Mesenchymal stem cell (in vitro differentiated cells and primary cell): ENCODE measurements at regions not wholly inside any gene's neighbourhood (a gene's known extent, or its start where the extent isn't known, plus 50 kb on each side); places are given as distances from the start of the nearest gene placed in this dataset.
"Not testable (repeated sequence)": the region's sequence is repeated elsewhere in the genome, so short reads cannot be mapped to it uniquely, and the experiment has no call there.

Experiments
- DNase-seq: peaks from one replicate; pipeline ENCODE4 v3.0.0-alpha.2; 2013
- H2AFZ ChIP-seq: one replicate; pipeline ENCODE4 v1.6.1; 2013; ENCODE audit warnings: low read depth, mild to moderate bottlenecking, control low read depth, inconsistent platforms, low read length, moderate library complexity
- H2AK5ac ChIP-seq: 2 replicates; pipeline ENCODE4 v1.6.1; 2013; ENCODE audit warnings: low read length, moderate library complexity, mild to moderate bottlenecking, inconsistent platforms; ENCODE audit not compliant: severe bottlenecking
- H2BK120ac ChIP-seq: one replicate; pipeline ENCODE4 v1.6.1; 2013; ENCODE audit warnings: low read depth, mild to moderate bottlenecking, inconsistent platforms, low read length, moderate library complexity
- H2BK12ac ChIP-seq, 2 experiments: one replicate each; pipeline ENCODE4 v1.6.1; 2013; ENCODE audit warnings: inconsistent platforms in 2 of 2, low read length in 2 of 2, mild to moderate bottlenecking in 2 of 2, moderate library complexity in 2 of 2, control low read depth in 1 of 2
- H2BK15ac ChIP-seq: one replicate; pipeline ENCODE4 v1.6.1; 2013; ENCODE audit warnings: mild to moderate bottlenecking, low read depth, inconsistent platforms; ENCODE audit not compliant: poor library complexity, severe bottlenecking
- H2BK5ac ChIP-seq: 2 replicates; pipeline ENCODE4 v1.6.1; 2013; ENCODE audit warnings: low read depth, mild to moderate bottlenecking, low read length, control low read depth, inconsistent platforms; ENCODE audit not compliant: poor library complexity, severe bottlenecking
- H3K14ac ChIP-seq, 2 experiments: one replicate each; pipeline ENCODE4 v1.6.1; 2013; ENCODE audit warnings: inconsistent platforms in 2 of 2, low read length in 2 of 2, control low read depth in 1 of 2, mild to moderate bottlenecking in 1 of 2, moderate library complexity in 1 of 2
- H3K18ac ChIP-seq, 2 experiments: one replicate each; pipeline ENCODE4 v1.6.1; 2013; ENCODE audit warnings: inconsistent platforms in 2 of 2, low read length in 2 of 2, control low read depth in 1 of 2, low read depth in 1 of 2, mild to moderate bottlenecking in 1 of 2
- H3K23ac ChIP-seq, 2 experiments: one replicate each; pipeline ENCODE4 v1.6.1; 2013; ENCODE audit warnings: inconsistent platforms in 2 of 2, low read length in 2 of 2, mild to moderate bottlenecking in 2 of 2, moderate library complexity in 2 of 2, control low read depth in 1 of 2
- H3K27ac ChIP-seq: 2 replicates; pipeline ENCODE4 v1.5.1; 2013; ENCODE audit warnings: mild to moderate bottlenecking, moderate library complexity, low read length, control low read depth, inconsistent platforms; ENCODE audit not compliant: poor library complexity, severe bottlenecking
- H3K27me3 ChIP-seq, 2 experiments: 2 replicates each; pipeline versions ENCODE4 v1.6.1 to v1.7.0; 2013; ENCODE audit warnings: low read length in 2 of 2, mild to moderate bottlenecking in 2 of 2, moderate library complexity in 2 of 2, control low read depth in 1 of 2, inconsistent platforms in 1 of 2; ENCODE audit not compliant: control insufficient read depth in 1 of 2, insufficient read depth in 1 of 2
- H3K36me3 ChIP-seq, 2 experiments: 2 replicates each; pipeline versions ENCODE4 v1.6.1 to v1.7.0; 2013; ENCODE audit warnings: low read length in 2 of 2, control low read depth in 1 of 2, inconsistent platforms in 1 of 2, low read depth in 1 of 2, mild to moderate bottlenecking in 1 of 2; ENCODE audit not compliant: insufficient read depth in 2 of 2, control insufficient read depth in 1 of 2
- H3K4ac ChIP-seq, 2 experiments: one replicate each; pipeline ENCODE4 v1.6.1; 2013; ENCODE audit warnings: inconsistent platforms in 2 of 2, low read length in 2 of 2, mild to moderate bottlenecking in 2 of 2, moderate library complexity in 2 of 2, control low read depth in 1 of 2, low read depth in 1 of 2
- H3K4me1 ChIP-seq: 2 replicates; pipeline ENCODE4 v1.6.1; 2013; ENCODE audit warnings: low read depth, low read length, control low read depth; ENCODE audit not compliant: control insufficient read depth, insufficient read depth
- H3K4me2 ChIP-seq: 2 replicates; pipeline ENCODE4 v1.6.1; 2013; ENCODE audit warnings: low read length, mild to moderate bottlenecking, inconsistent platforms; ENCODE audit not compliant: poor library complexity, severe bottlenecking
- H3K4me3 ChIP-seq, 2 experiments: 2 replicates each; pipeline versions ENCODE4 v1.5.1 to v1.7.0; 2013; ENCODE audit warnings: low read length in 2 of 2, mild to moderate bottlenecking in 2 of 2, control low read depth in 1 of 2, low read depth in 1 of 2; ENCODE audit not compliant: insufficient read depth in 1 of 2
- H3K79me1 ChIP-seq: replicated peaks from 2 replicates; pipeline ENCODE4 v1.6.1; 2013; ENCODE audit warnings: mild to moderate bottlenecking, control low read depth, low read length, inconsistent platforms; ENCODE audit not compliant: poor library complexity, severe bottlenecking
- H3K9ac ChIP-seq: 2 replicates; pipeline ENCODE4 v1.7.0; 2013; ENCODE audit warnings: mild to moderate bottlenecking, low read length, moderate library complexity
- H3K9me3 ChIP-seq: 2 replicates; pipeline ENCODE4 v1.7.0; 2013; ENCODE audit warnings: mild to moderate bottlenecking, low read length; ENCODE audit not compliant: control insufficient read depth
- H4K8ac ChIP-seq: one replicate; pipeline ENCODE4 v1.6.1; 2013; ENCODE audit warnings: inconsistent platforms, mild to moderate bottlenecking, low read length, moderate library complexity
- H4K91ac ChIP-seq: one replicate; pipeline ENCODE4 v1.6.1; 2013; ENCODE audit warnings: mild to moderate bottlenecking, low read length, inconsistent platforms
- WGBS: methylation state at CpG from one replicate; pipeline ENCODE4 v1.1.7; 2013; ENCODE audit warnings: mixed read lengths; 5-methylcytosine and 5-hydroxymethylcytosine counted together

GRCh38 chr9:6109571-6109970, 94.1 kb upstream of the RANBP6 start:
- H3K18ac ChIP-seq = no peak overlapping the region
- no peak overlapping the region for H2AFZ ChIP-seq
- H3K27me3 ChIP-seq = no peaks in the 10 kb centered on the region
- no peak overlapping the region for H4K8ac ChIP-seq
- H3K9ac ChIP-seq = peak overlapping the region; percentile 8
- H3K36me3 ChIP-seq = no peaks in the 10 kb centered on the region
- H3K4me3 ChIP-seq = no peak overlapping the region
- H3K14ac ChIP-seq = no peak overlapping the region
- no peak overlapping the region for H3K27ac ChIP-seq
- no peak overlapping the region for H3K4me2 ChIP-seq
- H3K79me1 ChIP-seq = no peaks in the 10 kb centered on the region
- H2AK5ac ChIP-seq = no peak overlapping the region
- H2BK5ac ChIP-seq = no peak overlapping the region
- H3K4me1 ChIP-seq = peaks cover 1% of the 10 kb centered on the region
- no peak for DNase-seq
- no peak overlapping the region for H2BK12ac ChIP-seq
- H4K91ac ChIP-seq = no peak overlapping the region
- H3K9me3 ChIP-seq = no peaks in the 10 kb centered on the region
- no peak overlapping the region for H3K4ac ChIP-seq
- H2BK15ac ChIP-seq = no peak overlapping the region
- H2BK120ac ChIP-seq = no peak overlapping the region
- H3K23ac ChIP-seq = no peak overlapping the region

GRCh38 chr9:6106711-6107339, 91.4 kb upstream of the RANBP6 start:
- H3K36me3 ChIP-seq = no peaks in the 10 kb centered on the region
- no peak overlapping the region for H2BK120ac ChIP-seq
- H2AFZ ChIP-seq = no peak overlapping the region
- H4K8ac ChIP-seq = no peak overlapping the region
- H3K4me2 ChIP-seq = no peak overlapping the region
- WGBS = 26% methylated on average over 2 of the region's 2 CpGs
- no peak overlapping the region for H3K4ac ChIP-seq
- H3K9me3 ChIP-seq = no peaks in the 10 kb centered on the region
- peaks cover 3% of the 10 kb centered on the region for H3K4me1 ChIP-seq
- no peak overlapping the region for H2BK5ac ChIP-seq
- no peak overlapping the region for H3K27ac ChIP-seq
- H3K14ac ChIP-seq = no peak overlapping the region
- H3K79me1 ChIP-seq = no peaks in the 10 kb centered on the region
- peak overlapping the region in 1 of 2 experiments; percentile 35 for H3K4me3 ChIP-seq
- H2BK12ac ChIP-seq = no peak overlapping the region
- no peak overlapping the region for H4K91ac ChIP-seq
- no peak overlapping the region for H2AK5ac ChIP-seq
- no peak overlapping the region for H3K18ac ChIP-seq
- no peak overlapping the region for H3K23ac ChIP-seq
- H2BK15ac ChIP-seq = no peak overlapping the region
- peak; percentile 66 for DNase-seq
- no peaks in the 10 kb centered on the region for H3K27me3 ChIP-seq
- H3K9ac ChIP-seq = peak overlapping the region; percentile 88

DNA sequence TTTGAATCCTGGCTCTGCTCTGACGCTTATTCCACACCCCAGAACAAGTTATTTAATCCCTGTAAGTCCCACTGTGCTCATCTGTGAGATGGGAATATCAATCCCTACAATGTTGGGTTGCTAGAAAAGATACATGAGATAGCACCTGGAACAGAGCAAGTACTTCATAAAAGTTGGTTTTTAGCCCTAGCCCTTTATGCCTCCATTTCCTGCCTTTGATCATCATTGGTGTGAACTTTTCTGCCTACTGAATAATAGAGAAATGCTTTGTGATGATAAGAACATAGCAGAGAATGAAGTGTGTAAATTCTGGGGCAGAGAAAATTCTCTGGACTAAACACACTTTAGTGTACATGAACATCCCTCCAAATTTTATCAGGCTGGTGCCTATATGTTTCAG, 90.3 kb upstream of the RANBP6 start:
- H2BK120ac ChIP-seq = no peak overlapping the region
- H2BK5ac ChIP-seq = no peak overlapping the region
- WGBS = no CpG with 5 or more reads among the region's 1 CpG
- H3K36me3 ChIP-seq = no peaks in the 10 kb centered on the region
- H4K91ac ChIP-seq = no peak overlapping the region
- H3K4me2 ChIP-seq = no peak overlapping the region
- H4K8ac ChIP-seq = no peak overlapping the region
- no peak overlapping the region for H2BK15ac ChIP-seq
- no peak overlapping the region for H2BK12ac ChIP-seq
- no peak overlapping the region for H3K27ac ChIP-seq
- DNase-seq = no peak
- no peak overlapping the region for H3K4me3 ChIP-seq
- no peak overlapping the region for H3K18ac ChIP-seq
- H3K23ac ChIP-seq = no peak overlapping the region
- no peak overlapping the region for H3K14ac ChIP-seq
- peaks cover 3% of the 10 kb centered on the region for H3K4me1 ChIP-seq
- no peaks in the 10 kb centered on the region for H3K27me3 ChIP-seq
- H3K9ac ChIP-seq = peak overlapping the region; percentile 88
- H2AK5ac ChIP-seq = no peak overlapping the region
- H3K9me3 ChIP-seq = no peaks in the 10 kb centered on the region
- H3K4ac ChIP-seq = no peak overlapping the region
- H3K79me1 ChIP-seq = no peaks in the 10 kb centered on the region
- no peak overlapping the region for H2AFZ ChIP-seq

- not testable (repeated sequence) for H2AFZ ChIP-seq, H3K27me3 ChIP-seq
Measured at GRCh38 chr9:6104406-6104805, 89.0 kb upstream of the RANBP6 start.

More at GRCh38 chr9:6104406-6104805, 89.0 kb upstream of the RANBP6 start:
- H2BK12ac ChIP-seq, H3K4me2 ChIP-seq, H4K91ac ChIP-seq, H3K4me3 ChIP-seq, H3K27ac ChIP-seq, H2BK15ac ChIP-seq, H3K18ac ChIP-seq, H3K9me3 ChIP-seq, H3K4ac ChIP-seq, DNase-seq, H4K8ac ChIP-seq, H3K23ac ChIP-seq, H2BK120ac ChIP-seq, H3K36me3 ChIP-seq, H2AK5ac ChIP-seq, H2BK5ac ChIP-seq, H3K79me1 ChIP-seq, H3K4me1 ChIP-seq, H3K14ac ChIP-seq, H3K9ac ChIP-seq: not testable (repeated sequence)
- WGBS = 95% methylated on average over 1 of the region's 3 CpGs
